Loucy (cell line): ENCODE measurements at regions not wholly inside any gene's neighbourhood (a gene's known extent, or its start where the extent isn't known, plus 50 kb on each side); places are given as distances from the start of the nearest gene placed in this dataset.

Experiments used
- H2AFZ ChIP-seq: fragments of 200-600 bp; sonication (generic); 2 replicates; pipeline ENCODE4 v1.6.0; 2016; ENCODE audit warnings: antibody characterized with exemption, mild to moderate bottlenecking, low read length, moderate library complexity
- H3F3A ChIP-seq: fragments of 200-600 bp; 2 replicates; pipeline ENCODE4 v1.6.0; 2016; ENCODE audit warnings: antibody characterized with exemption, low read depth, mild to moderate bottlenecking
- H3K27me3 ChIP-seq: fragments of 200-600 bp; sonication (generic); 2 replicates; pipeline ENCODE4 v1.6.1; 2014; ENCODE audit warnings: low read length, mild to moderate bottlenecking; ENCODE audit not compliant: insufficient read depth, poor library complexity, severe bottlenecking
- H3K36me3 ChIP-seq: fragments of 200-600 bp; sonication (generic); 2 replicates; pipeline ENCODE4 v1.6.1; 2016; ENCODE audit warnings: low read length; ENCODE audit not compliant: insufficient read depth
- H3K4me1 ChIP-seq: fragments of 200-600 bp; sonication (generic); 2 replicates; pipeline ENCODE4 v1.5.1; 2014; ENCODE audit warnings: low read length, mild to moderate bottlenecking; ENCODE audit not compliant: insufficient read depth, poor library complexity, severe bottlenecking
- H3K4me2 ChIP-seq: fragments of 200-600 bp; sonication (generic); 2 replicates; pipeline ENCODE4 v1.6.0; 2014; ENCODE audit warnings: antibody characterized with exemption, low read length, low read depth, mild to moderate bottlenecking; ENCODE audit not compliant: poor library complexity, severe bottlenecking
- H3K4me3 ChIP-seq: fragments of 200-600 bp; sonication (generic); 2 replicates; pipeline ENCODE4 v1.5.1; 2014; ENCODE audit warnings: low read length, mild to moderate bottlenecking, mixed read lengths; ENCODE audit not compliant: poor library complexity, severe bottlenecking
- H3K79me2 ChIP-seq: fragments of 200-600 bp; sonication (generic); 2 replicates; pipeline ENCODE4 v1.6.1; 2014; ENCODE audit warnings: low read length; ENCODE audit not compliant: insufficient read depth
- H3K9ac ChIP-seq: fragments of 200-600 bp; sonication (generic); 2 replicates; pipeline ENCODE4 v1.6.0; 2014; ENCODE audit warnings: mild to moderate bottlenecking, low read depth, low read length, moderate library complexity; ENCODE audit not compliant: poor library complexity, severe bottlenecking
- H3K9me2 ChIP-seq: fragments of 200-600 bp; sonication (generic); replicated peaks from 2 replicates; pipeline ENCODE4 v1.6.1; 2016; ENCODE audit warnings: low read depth, low read length, mixed read lengths
- H3K9me3 ChIP-seq: fragments of 200-600 bp; sonication (generic); 2 replicates; pipeline ENCODE4 v1.6.1; 2014; ENCODE audit warnings: mild to moderate bottlenecking, antibody characterized with exemption, low read length, low read depth; ENCODE audit not compliant: insufficient read depth
- H4K20me1 ChIP-seq: fragments of 200-600 bp; sonication (generic); 2 replicates; pipeline ENCODE4 v1.6.0; 2014; ENCODE audit warnings: antibody characterized with exemption, low read length, mild to moderate bottlenecking; ENCODE audit not compliant: insufficient read depth, poor library complexity, severe bottlenecking
- CTCF ChIP-seq: fragments of 200-600 bp; sonication (generic); conservative IDR thresholded peaks from 2 replicates; pipeline ENCODE4 v1.5.1; 2014; ENCODE audit warnings: mild to moderate bottlenecking, antibody characterized with exemption, low read length
- EZH2phosphoT487 ChIP-seq: fragments of 200-600 bp; IDR thresholded peaks from 2 replicates; pipeline ENCODE4 v1.6.1; 2018; ENCODE audit warnings: antibody characterized with exemption, mild to moderate bottlenecking, moderate library complexity, borderline replicate concordance

- no peak for TF ChIP-seq EZH2phosphoT487
- no peak for TF ChIP-seq CTCF
Measured at GRCh38 chr14:55841625-55842024, 261.6 kb downstream of the KTN1 start.

GRCh38 chr14:55843718-55844403 lies 263.9 kb downstream of the KTN1 start:
- Histone ChIP-seq H3K36me3 (no peaks in the 10 kb centered on the region), H3F3A (no peaks in the 10 kb centered on the region), H3K4me3 (no peak overlapping the region), H3K9ac (no peak overlapping the region), H3K9me3 (no peaks in the 10 kb centered on the region), H3K4me1 (no peaks in the 10 kb centered on the region), H3K4me2 (no peak overlapping the region), H3K79me2 (no peaks in the 10 kb centered on the region), H4K20me1 (no peaks in the 10 kb centered on the region), H3K9me2 (no peaks in the 10 kb centered on the region), H3K27me3 (no peaks in the 10 kb centered on the region), H2AFZ (no peak overlapping the region)
- TF ChIP-seq CTCF (peak; percentile 63), EZH2phosphoT487 (no peak)

More at GRCh38 chr14:55841625-55842024, 261.6 kb downstream of the KTN1 start:
- Histone ChIP-seq H3K36me3 (no peaks in the 10 kb centered on the region), H4K20me1 (no peaks in the 10 kb centered on the region), H3K4me1 (no peaks in the 10 kb centered on the region), H3K9ac (no peak overlapping the region), H3K9me3 (no peaks in the 10 kb centered on the region), H2AFZ (no peak overlapping the region), H3K4me2 (no peak overlapping the region), H3K9me2 (no peaks in the 10 kb centered on the region), H3K4me3 (no peak overlapping the region), H3K27me3 (no peaks in the 10 kb centered on the region), H3K79me2 (no peaks in the 10 kb centered on the region), H3F3A (no peaks in the 10 kb centered on the region)

- no peaks in the 10 kb centered on the region for H3K79me2 ChIP-seq
- no peaks in the 10 kb centered on the region for H3F3A ChIP-seq
- TF ChIP-seq EZH2phosphoT487, result no peak
- no peak for TF ChIP-seq CTCF
- H3K9me3 ChIP-seq, result no peaks in the 10 kb centered on the region
- H4K20me1 ChIP-seq, result no peaks in the 10 kb centered on the region
- H3K4me1 ChIP-seq, result no peaks in the 10 kb centered on the region
- no peaks in the 10 kb centered on the region for H3K9me2 ChIP-seq
- no peak overlapping the region for H3K4me3 ChIP-seq
- H3K36me3 ChIP-seq, result no peaks in the 10 kb centered on the region
- no peak overlapping the region for H3K4me2 ChIP-seq
- no peak overlapping the region for H2AFZ ChIP-seq
- no peak overlapping the region for H3K9ac ChIP-seq
- no peaks in the 10 kb centered on the region for H3K27me3 ChIP-seq
Measured at GRCh38 chr14:55845963-55846825, 266.2 kb downstream of the KTN1 start.
